GM04503 (cell line): ENCODE measurements at regions not wholly inside any gene's neighbourhood (a gene's known extent, or its start where the extent isn't known, plus 50 kb on each side); places are given as distances from the start of the nearest gene placed in this dataset.

Source experiments
- DNase-seq: peaks from one replicate; pipeline ENCODE4 v3.0.0-alpha.2; 2012; ENCODE audit warnings: low read depth

- no peak for DNase-seq
Observed at GRCh38 chr4:110278127-110278526, 79.7 kb upstream of the ELOVL6 start.

GRCh38 chr4:110275871-110276270 is 77.5 kb upstream of the ELOVL6 start:
- no peak for DNase-seq

GRCh38 chr4:110271986-110272385 is 73.6 kb upstream of the ELOVL6 start:
- no peak for DNase-seq

- peak; percentile 56 for DNase-seq
Observed at GRCh38 chr4:110270492-110271197, 72.2 kb upstream of the ELOVL6 start.

GRCh38 chr4:110268790-110269189 is 70.4 kb upstream of the ELOVL6 start:
- DNase-seq: no peak

- DNase-seq: no peak
Observed at GRCh38 chr4:110268352-110268751, 69.9 kb upstream of the ELOVL6 start.

- no peak for DNase-seq
Observed at GRCh38 chr4:110266136-110266535, 67.7 kb upstream of the ELOVL6 start.

GRCh38 chr4:110265001-110265400 is 66.6 kb upstream of the ELOVL6 start:
- no peak for DNase-seq

- no peak for DNase-seq
Observed at GRCh38 chr4:110260299-110260698, 61.9 kb upstream of the ELOVL6 start.

GRCh38 chr4:110250023-110250387 is 51.6 kb upstream of the ELOVL6 start:
- DNase-seq: no peak

- no peak for DNase-seq
Observed at GRCh38 chr4:110248831-110249253, 50.4 kb upstream of the ELOVL6 start.
